Left ventricle myocardium inferior (tissue), 1 donor: ENCODE measurements at regions not wholly inside any gene's neighbourhood (a gene's known extent, or its start where the extent isn't known, plus 50 kb on each side); places are given as distances from the start of the nearest gene placed in this dataset.

Source experiments
- DNase-seq: peaks from one replicate; pipeline ENCODE4 v3.0.0-alpha.2; 2020
- H3K27ac ChIP-seq: fragments of 200-600 bp; replicated peaks from 2 replicates; pipeline ENCODE4 v1.8.0; 2021
- H3K27me3 ChIP-seq: fragments of 200-600 bp; 2 replicates; pipeline ENCODE4 v1.8.0; 2021; ENCODE audit warnings: low read depth
- H3K36me3 ChIP-seq: fragments of 200-600 bp; 2 replicates; pipeline ENCODE4 v1.8.0; 2021
- H3K4me1 ChIP-seq: fragments of 200-600 bp; 2 replicates; pipeline ENCODE4 v1.8.0; 2021
- H3K4me3 ChIP-seq: fragments of 200-600 bp; 2 replicates; pipeline ENCODE4 v1.8.0; 2021; ENCODE audit warnings: mild to moderate bottlenecking, moderate library complexity
- H3K9me3 ChIP-seq: fragments of 200-600 bp; replicated peaks from 2 replicates; pipeline ENCODE4 v1.8.0; 2021
- intact Hi-C: fragments of 100-400 bp; cut with micrococcal nuclease; formaldehyde crosslinking; loops from one replicate; pipeline ENCODE4 v1.11.0; 2022
- TF ChIP-seq, protein P1 (sequence below): fragments of 200-600 bp; IDR thresholded peaks from 2 replicates; pipeline ENCODE4 v1.8.0; 2021; ENCODE audit warnings: antibody characterized with exemption, mild to moderate bottlenecking, borderline replicate concordance
- donor health status: DM: no; HTN: yes; CAD: no; lungs with severe emphysema.

DNA sequence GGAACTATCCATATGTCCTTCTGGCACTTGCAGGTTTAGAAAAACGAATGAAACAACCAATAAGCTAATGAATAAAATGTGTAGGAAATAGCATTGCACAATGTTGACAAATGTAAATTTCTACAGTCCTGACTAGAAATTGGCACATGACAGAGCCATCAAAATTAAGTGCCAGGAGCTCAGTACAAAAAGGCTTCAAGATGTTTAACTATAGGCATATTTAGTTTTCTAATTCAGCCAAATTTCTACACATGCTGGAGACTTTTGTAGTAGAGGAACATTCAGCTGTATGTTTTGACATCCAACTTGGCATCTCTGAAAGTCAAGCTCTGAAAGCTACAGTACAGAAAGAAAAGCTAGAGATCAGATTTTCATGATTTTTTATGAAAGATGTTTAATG is 1999.4 kb upstream of the AGA start:
- Histone ChIP-seq H3K36me3 (no peaks in the 10 kb centered on the region), H3K4me1 (no peaks in the 10 kb centered on the region), H3K9me3 (no peaks in the 10 kb centered on the region), H3K4me3 (no peak overlapping the region), H3K27ac (no peak overlapping the region), H3K27me3 (no peaks in the 10 kb centered on the region)
- TF ChIP-seq, protein P1, sequence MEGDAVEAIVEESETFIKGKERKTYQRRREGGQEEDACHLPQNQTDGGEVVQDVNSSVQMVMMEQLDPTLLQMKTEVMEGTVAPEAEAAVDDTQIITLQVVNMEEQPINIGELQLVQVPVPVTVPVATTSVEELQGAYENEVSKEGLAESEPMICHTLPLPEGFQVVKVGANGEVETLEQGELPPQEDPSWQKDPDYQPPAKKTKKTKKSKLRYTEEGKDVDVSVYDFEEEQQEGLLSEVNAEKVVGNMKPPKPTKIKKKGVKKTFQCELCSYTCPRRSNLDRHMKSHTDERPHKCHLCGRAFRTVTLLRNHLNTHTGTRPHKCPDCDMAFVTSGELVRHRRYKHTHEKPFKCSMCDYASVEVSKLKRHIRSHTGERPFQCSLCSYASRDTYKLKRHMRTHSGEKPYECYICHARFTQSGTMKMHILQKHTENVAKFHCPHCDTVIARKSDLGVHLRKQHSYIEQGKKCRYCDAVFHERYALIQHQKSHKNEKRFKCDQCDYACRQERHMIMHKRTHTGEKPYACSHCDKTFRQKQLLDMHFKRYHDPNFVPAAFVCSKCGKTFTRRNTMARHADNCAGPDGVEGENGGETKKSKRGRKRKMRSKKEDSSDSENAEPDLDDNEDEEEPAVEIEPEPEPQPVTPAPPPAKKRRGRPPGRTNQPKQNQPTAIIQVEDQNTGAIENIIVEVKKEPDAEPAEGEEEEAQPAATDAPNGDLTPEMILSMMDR, result no peak
- intact Hi-C loops, result no loop called here
- DNase-seq, result no peak

DNA sequence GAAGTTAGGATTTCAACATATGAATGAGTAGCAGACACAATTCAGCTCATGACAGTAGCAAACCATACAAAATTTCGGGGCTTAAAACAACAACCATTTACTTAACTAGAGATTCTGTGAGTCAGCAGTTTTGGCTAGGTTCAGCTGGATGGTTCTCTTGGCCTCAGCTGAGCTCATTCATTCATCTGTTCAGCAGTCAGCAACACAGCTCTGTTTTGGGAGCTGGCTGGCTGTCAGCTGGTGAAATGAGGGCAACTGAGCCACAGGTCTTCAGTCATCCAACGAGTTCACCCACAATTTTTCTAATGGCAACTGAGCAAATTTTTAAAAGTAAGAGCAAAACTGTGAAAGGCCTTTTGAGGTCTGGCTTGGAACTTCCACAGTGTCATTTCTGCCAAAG is 2005.1 kb upstream of the AGA start:
- H3K27me3 ChIP-seq, result no peaks in the 10 kb centered on the region
- H3K4me1 ChIP-seq, result no peaks in the 10 kb centered on the region
- no peak overlapping the region for H3K27ac ChIP-seq
- DNase-seq, result no peak
- H3K9me3 ChIP-seq, result peaks cover 6% of the 10 kb centered on the region
- no peaks in the 10 kb centered on the region for H3K36me3 ChIP-seq
- H3K4me3 ChIP-seq, result no peak overlapping the region
- intact Hi-C loops, result no loop called here
- TF ChIP-seq, protein P1, result no peak

DNA sequence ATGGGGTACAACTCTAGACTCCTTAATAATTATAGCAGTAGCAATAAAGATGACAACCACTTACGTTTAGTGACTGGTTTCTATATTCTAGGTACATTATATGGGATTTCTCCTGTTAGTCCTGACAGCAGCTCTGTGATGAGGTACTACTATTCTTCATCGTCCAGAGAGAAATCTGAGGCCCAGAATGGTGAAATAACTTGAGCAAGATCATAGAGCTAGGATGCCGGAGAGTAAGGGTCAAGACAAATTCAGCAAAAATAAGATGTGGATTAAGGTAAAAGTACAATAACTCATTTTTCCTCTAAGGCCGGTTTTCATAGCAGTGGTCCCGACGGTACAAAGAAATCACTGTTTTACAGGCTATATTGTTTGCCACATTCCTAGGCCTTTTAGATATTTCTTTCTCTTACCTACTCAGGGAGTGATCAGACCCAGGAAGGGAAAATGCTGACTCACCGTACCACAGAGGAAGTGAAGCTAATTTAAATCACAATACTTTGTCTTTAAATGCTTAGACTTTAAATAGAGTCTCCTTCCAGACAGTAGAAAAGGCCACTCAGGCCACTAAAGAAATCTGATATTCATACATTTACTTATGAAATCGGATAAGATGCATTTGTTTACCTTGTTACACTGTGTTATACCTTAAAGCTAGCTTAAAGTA is 2023.0 kb upstream of the AGA start:
- no peaks in the 10 kb centered on the region for H3K4me1 ChIP-seq
- no peak overlapping the region for H3K27ac ChIP-seq
- no peak overlapping the region for H3K4me3 ChIP-seq
- DNase-seq, result no peak
- peaks cover 8% of the 10 kb centered on the region for H3K9me3 ChIP-seq
- intact Hi-C loops, result no loop called here
- TF ChIP-seq, protein P1, result no peak
- no peaks in the 10 kb centered on the region for H3K27me3 ChIP-seq
- no peaks in the 10 kb centered on the region for H3K36me3 ChIP-seq

DNA sequence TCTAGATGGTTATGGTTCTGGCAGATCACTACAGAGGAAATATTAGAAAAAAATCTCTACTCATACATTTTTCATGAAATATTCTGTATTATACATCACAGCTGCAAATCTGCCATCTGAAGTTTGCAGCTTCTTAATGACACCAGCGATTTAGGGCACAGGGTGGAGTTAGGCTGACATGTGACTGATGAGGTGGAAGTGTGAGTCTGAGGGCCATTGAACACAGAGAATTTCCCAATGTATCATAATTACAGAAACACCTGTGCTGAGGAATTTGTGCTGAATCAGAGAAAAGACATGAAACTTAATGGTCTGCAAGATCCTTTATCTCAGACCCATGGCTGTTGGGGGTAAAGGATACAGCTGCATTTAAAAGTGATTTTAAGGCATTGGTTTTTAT is 2025.6 kb upstream of the AGA start:
- Histone ChIP-seq H3K4me3 (no peak overlapping the region), H3K27ac (no peak overlapping the region), H3K9me3 (peaks cover 7% of the 10 kb centered on the region), H3K4me1 (no peaks in the 10 kb centered on the region), H3K36me3 (no peaks in the 10 kb centered on the region), H3K27me3 (no peaks in the 10 kb centered on the region)
- intact Hi-C loops, result no loop called here
- TF ChIP-seq, protein P1, result no peak
- no peak for DNase-seq

DNA sequence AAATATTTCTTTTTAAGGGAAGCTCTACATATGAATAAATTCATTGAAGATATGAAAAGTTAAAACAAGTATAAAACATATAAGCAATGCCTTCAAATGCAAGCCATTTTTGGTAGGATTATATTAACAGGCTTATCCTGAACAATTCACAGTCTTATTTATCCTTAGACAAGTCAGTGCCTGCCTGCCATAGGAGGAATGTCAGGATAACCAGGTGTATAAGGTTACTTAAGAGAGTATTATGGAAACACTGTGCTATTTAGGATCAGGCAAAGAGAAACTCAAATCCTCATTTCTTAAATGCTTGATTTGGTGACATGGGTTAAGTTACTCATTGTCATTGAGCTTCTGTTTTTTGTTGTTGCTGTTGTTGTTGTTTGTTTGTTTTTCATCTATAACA is 2029.9 kb upstream of the AGA start:
- TF ChIP-seq, protein P1, result no peak
- Histone ChIP-seq H3K36me3 (no peaks in the 10 kb centered on the region), H3K4me3 (no peak overlapping the region), H3K27me3 (no peaks in the 10 kb centered on the region), H3K9me3 (peaks cover 10% of the 10 kb centered on the region), H3K4me1 (no peaks in the 10 kb centered on the region), H3K27ac (no peak overlapping the region)
- DNase-seq, result no peak
- intact Hi-C loops, result no loop called here
